SK-N-SH treated with all-trans-retinoic acid at 6 μM for 48 hours (cell line): ENCODE measurements at regions not wholly inside any gene's neighbourhood (a gene's known extent, or its start where the extent isn't known, plus 50 kb on each side); places are given as distances from the start of the nearest gene placed in this dataset.

Experiments used
- ATAC-seq: fragments of 200-7000 bp; cut with Tn5 transposase; 3 replicates; pipeline ENCODE4 v1.9.1; 2020; ENCODE audit warnings: mild to moderate bottlenecking, moderate library complexity
- ARNTL ChIP-seq: fragments of 450-650 bp; formaldehyde crosslinking; IDR thresholded peaks from 2 replicates; pipeline ENCODE4 v1.5.0; 2020; ENCODE audit warnings: low read depth, mild to moderate bottlenecking, moderate library complexity, borderline replicate concordance
- BACH2 ChIP-seq: fragments of 250-450 bp; sonication (Bioruptor Pico); IDR thresholded peaks from 2 replicates; pipeline ENCODE4 v1.9.0; 2021; ENCODE audit warnings: mild to moderate bottlenecking, borderline replicate concordance
- CREB5 ChIP-seq: fragments of 250-450 bp; sonication (Bioruptor Pico); IDR thresholded peaks from 2 replicates; pipeline ENCODE4 v1.5.1; 2020; ENCODE audit warnings: low read depth, mild to moderate bottlenecking, moderate library complexity
- CSDC2 ChIP-seq: fragments of 250-450 bp; sonication (Bioruptor Pico); IDR thresholded peaks from 2 replicates; pipeline ENCODE4 v1.5.0; 2020; ENCODE audit warnings: mild to moderate bottlenecking, moderate library complexity
- CSRNP3 ChIP-seq: fragments of 250-450 bp; sonication (Bioruptor Pico); IDR thresholded peaks from 2 replicates; pipeline ENCODE4 v1.5.1; 2021; ENCODE audit warnings: mild to moderate bottlenecking, moderate library complexity
- ESRRG ChIP-seq: fragments of 250-450 bp; sonication (Bioruptor Pico); IDR thresholded peaks from 2 replicates; pipeline ENCODE4 v1.6.1; 2021; ENCODE audit warnings: mild to moderate bottlenecking
- GLIS3 ChIP-seq: fragments of 250-450 bp; sonication (Bioruptor Pico); IDR thresholded peaks from 2 replicates; pipeline ENCODE4 v1.5.0; 2020; ENCODE audit warnings: mild to moderate bottlenecking, moderate library complexity
- ISL1 ChIP-seq: fragments of 250-450 bp; sonication (Bioruptor Pico); IDR thresholded peaks from 2 replicates; pipeline ENCODE4 v2.1.2; 2022; ENCODE audit warnings: mild to moderate bottlenecking, moderate library complexity
- OSR1 ChIP-seq: fragments of 250-450 bp; sonication (Bioruptor Pico); IDR thresholded peaks from 2 replicates; pipeline ENCODE4 v1.8.0; 2022; ENCODE audit warnings: moderate library complexity, mild to moderate bottlenecking, inconsistent platforms
- POU6F1 ChIP-seq: fragments of 250-450 bp; sonication (Bioruptor Pico); IDR thresholded peaks from 2 replicates; pipeline ENCODE4 v1.8.0; 2021; ENCODE audit warnings: low read depth, mild to moderate bottlenecking, moderate library complexity, borderline replicate concordance
- PPARA ChIP-seq: fragments of 250-450 bp; sonication (Bioruptor Pico); IDR thresholded peaks from 2 replicates; pipeline ENCODE4 v1.5.0; 2020; ENCODE audit warnings: mild to moderate bottlenecking, borderline replicate concordance
- RARB ChIP-seq: fragments of 250-450 bp; sonication (Bioruptor Pico); IDR thresholded peaks from 2 replicates; pipeline ENCODE4 v1.8.0; 2021; ENCODE audit warnings: mild to moderate bottlenecking, moderate library complexity
- SNAI2 ChIP-seq: fragments of 250-450 bp; sonication (Bioruptor Pico); IDR thresholded peaks from 2 replicates; pipeline ENCODE4 v1.5.0; 2020; ENCODE audit warnings: mild to moderate bottlenecking, moderate library complexity
- TCF4 ChIP-seq: fragments of 250-450 bp; sonication (Bioruptor Pico); IDR thresholded peaks from 2 replicates; pipeline ENCODE4 v1.8.0; 2021; ENCODE audit warnings: mild to moderate bottlenecking, moderate library complexity, borderline replicate concordance
- TOX ChIP-seq: fragments of 250-450 bp; sonication (Bioruptor Pico); IDR thresholded peaks from 2 replicates; pipeline ENCODE4 v1.8.0; 2021; ENCODE audit warnings: mild to moderate bottlenecking, moderate library complexity, borderline replicate concordance
- TSHZ2 ChIP-seq: fragments of 250-450 bp; sonication (Bioruptor Pico); IDR thresholded peaks from 2 replicates; pipeline ENCODE4 v1.5.0; 2020; ENCODE audit warnings: mild to moderate bottlenecking, moderate library complexity
- ZC3H10 ChIP-seq: fragments of 250-450 bp; sonication (Bioruptor Pico); IDR thresholded peaks from 2 replicates; pipeline ENCODE4 v1.5.1; 2021; ENCODE audit warnings: mild to moderate bottlenecking, moderate library complexity
- ZFP3 ChIP-seq: fragments of 250-450 bp; sonication (Bioruptor Pico); IDR thresholded peaks from 2 replicates; pipeline ENCODE4 v1.5.0; 2020; ENCODE audit warnings: mild to moderate bottlenecking, moderate library complexity
- ZFP30 ChIP-seq: fragments of 450-650 bp; formaldehyde crosslinking; IDR thresholded peaks from 2 replicates; pipeline ENCODE4 v1.5.0; 2022; ENCODE audit warnings: mild to moderate bottlenecking, moderate library complexity
- ZNF565 ChIP-seq: fragments of 450-650 bp; formaldehyde crosslinking; conservative IDR thresholded peaks from 2 replicates; pipeline ENCODE4 v1.5.0; 2020; ENCODE audit warnings: low read depth, mild to moderate bottlenecking, moderate library complexity
- ZNF70 ChIP-seq: fragments of 450-650 bp; formaldehyde crosslinking; IDR thresholded peaks from 2 replicates; pipeline ENCODE4 v1.5.0; 2020; ENCODE audit warnings: mild to moderate bottlenecking, moderate library complexity
- ZNF8 ChIP-seq: fragments of 450-650 bp; formaldehyde crosslinking; IDR thresholded peaks from 2 replicates; pipeline ENCODE4 v1.5.0; 2020; ENCODE audit warnings: mild to moderate bottlenecking, moderate library complexity

GRCh38 chr9:99374793-99375192 lies 152.7 kb downstream of the SEC61B start:
- no peak for ATAC-seq
- TF ChIP-seq ESRRG (CRISPR knock-in tag) (no peak), ISL1 (CRISPR knock-in tag) (no peak), SNAI2 (no peak), RARB (CRISPR knock-in tag) (no peak), ARNTL (no peak), POU6F1 (CRISPR knock-in tag) (no peak), BACH2 (CRISPR knock-in tag) (no peak), ZFP3 (CRISPR knock-in tag) (no peak), ZNF565 (CRISPR knock-in tag) (no peak), TOX (CRISPR knock-in tag) (no peak), ZFP30 (CRISPR knock-in tag) (no peak), OSR1 (no peak), ZNF8 (CRISPR knock-in tag) (no peak), TCF4 (CRISPR knock-in tag) (no peak), ZNF70 (CRISPR knock-in tag) (no peak), GLIS3 (CRISPR knock-in tag) (no peak), CREB5 (CRISPR knock-in tag) (no peak), ZC3H10 (CRISPR knock-in tag) (no peak), PPARA (CRISPR knock-in tag) (no peak), CSDC2 (no peak)

GRCh38 chr9:99375481-99375880 lies 153.4 kb downstream of the SEC61B start:
- TF ChIP-seq ZFP3 (CRISPR knock-in tag): no peak
- no peak for TF ChIP-seq TSHZ2 (CRISPR knock-in tag)
- no peak for TF ChIP-seq ESRRG (CRISPR knock-in tag)
- TF ChIP-seq ZNF565 (CRISPR knock-in tag): no peak
- no peak for TF ChIP-seq CSRNP3 (CRISPR knock-in tag)
- TF ChIP-seq GLIS3 (CRISPR knock-in tag): no peak
- TF ChIP-seq, all 23 proteins: peak for 0

GRCh38 chr9:99377790-99378775 lies 156.0 kb downstream of the SEC61B start:
- TF ChIP-seq RARB (CRISPR knock-in tag) (no peak), ZNF565 (CRISPR knock-in tag) (no peak), GLIS3 (CRISPR knock-in tag) (no peak), ISL1 (CRISPR knock-in tag) (no peak), PPARA (CRISPR knock-in tag) (no peak), BACH2 (CRISPR knock-in tag) (no peak), ARNTL (no peak), ESRRG (CRISPR knock-in tag) (no peak), TCF4 (CRISPR knock-in tag) (no peak), TSHZ2 (CRISPR knock-in tag) (no peak), OSR1 (no peak), CSDC2 (no peak), CREB5 (CRISPR knock-in tag) (no peak), SNAI2 (no peak), POU6F1 (CRISPR knock-in tag) (no peak)
- ATAC-seq: peak; percentile 30; the same call in 1 of the 3 replicates

More at GRCh38 chr9:99375481-99375880, 153.4 kb downstream of the SEC61B start:
- ATAC-seq: no peak
